HG03432 (cell line): ENCODE measurements at regions not wholly inside any gene's neighbourhood (a gene's known extent, or its start where the extent isn't known, plus 50 kb on each side); places are given as distances from the start of the nearest gene placed in this dataset.
"Not testable (repeated sequence)": the region's sequence is repeated elsewhere in the genome, so short reads cannot be mapped to it uniquely, and the experiment has no call there.

Experiments
- ATAC-seq: cut with Tn5 transposase; IDR thresholded peaks from one replicate; pipeline ENCODE4 v1.9.1; 2021; ENCODE audit warnings: mild to moderate bottlenecking, moderate library complexity; ENCODE audit not compliant: unreplicated experiment

DNA sequence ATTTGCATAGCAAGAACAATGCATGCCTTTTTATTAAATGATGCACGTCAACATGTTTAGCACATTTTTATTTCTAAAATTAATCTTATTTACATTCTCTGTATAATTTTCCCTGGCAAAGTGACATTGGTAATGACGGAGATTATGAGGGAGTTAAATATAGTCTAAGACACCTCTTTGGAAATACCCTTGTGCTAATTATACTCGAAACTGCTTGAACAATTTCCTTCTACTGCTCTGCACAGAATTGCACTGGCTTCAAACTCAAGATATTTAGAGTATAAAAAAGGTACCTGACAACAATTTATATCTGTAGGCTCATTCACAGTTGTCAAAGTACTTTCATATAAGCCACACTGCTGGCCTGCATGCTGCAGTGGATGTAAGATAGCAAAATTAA is 602.7 kb downstream of the NXPH1 start:
- no peak for ATAC-seq

DNA sequence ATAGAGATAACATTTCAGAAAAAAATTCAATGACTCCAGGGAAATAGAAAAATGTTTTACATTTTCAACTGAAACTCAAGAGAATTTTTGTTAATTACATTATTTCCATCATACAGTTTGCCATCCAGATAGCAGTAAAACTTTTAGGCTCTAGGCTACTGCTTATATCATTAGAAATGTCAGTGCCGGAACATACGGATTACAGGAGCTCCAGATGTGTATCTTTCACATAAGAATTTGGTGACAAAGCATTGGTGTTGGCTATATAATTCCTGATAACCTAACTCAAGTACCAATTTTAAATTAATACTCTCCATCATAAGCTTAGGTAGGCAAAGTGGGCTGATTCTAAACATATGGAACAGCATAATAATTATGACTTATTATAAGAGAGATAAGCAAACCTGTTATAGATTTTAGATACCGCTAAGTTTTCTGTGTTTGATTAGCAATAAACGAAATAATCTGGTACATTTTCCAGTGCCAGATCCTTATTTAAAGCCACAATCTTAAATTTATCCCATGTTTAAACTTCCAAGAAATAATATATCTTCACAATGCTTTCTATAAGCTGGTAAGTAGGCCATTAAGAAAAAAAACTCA is 637.9 kb downstream of the NXPH1 start:
- ATAC-seq = no peak

DNA sequence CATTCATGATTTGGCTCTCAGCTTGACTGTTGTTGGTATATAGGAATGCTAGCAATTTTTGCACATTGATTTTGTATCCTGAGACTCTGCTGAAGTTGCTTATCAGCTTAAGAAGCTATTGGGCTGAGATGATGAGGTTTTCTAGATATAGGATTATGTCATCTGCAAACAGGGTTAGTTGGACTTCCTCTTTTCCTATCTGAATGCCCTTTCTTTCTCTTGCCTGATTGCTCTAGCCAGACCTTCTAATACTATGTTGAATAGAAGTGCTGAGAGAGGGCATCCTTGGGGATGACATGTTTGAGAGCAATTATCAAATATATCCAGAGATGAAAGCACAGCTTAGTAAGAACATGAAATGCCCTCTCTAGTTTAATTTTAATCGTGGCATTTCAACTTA is 642.4 kb downstream of the NXPH1 start:
- ATAC-seq = not testable (repeated sequence)

DNA sequence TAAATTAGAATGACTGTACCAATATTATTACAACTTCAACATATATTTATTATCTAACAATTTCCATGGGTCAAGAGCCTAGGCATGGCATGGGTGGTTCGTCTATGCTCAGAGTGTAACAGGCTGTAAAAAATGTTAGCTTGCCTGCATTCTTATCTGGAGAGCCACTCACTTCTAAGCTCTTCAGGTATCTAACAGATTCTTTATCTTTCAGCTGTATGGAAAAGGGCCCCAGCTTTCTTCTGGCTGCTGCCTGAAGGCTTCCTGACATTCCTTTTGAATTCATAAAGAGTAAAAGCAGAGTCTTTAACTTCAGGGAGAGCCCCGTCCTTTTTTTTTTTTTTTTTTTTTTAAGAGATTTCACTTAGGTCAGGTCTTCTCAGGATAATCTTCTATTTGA is 648.8 kb downstream of the NXPH1 start:
- no peak for ATAC-seq

DNA sequence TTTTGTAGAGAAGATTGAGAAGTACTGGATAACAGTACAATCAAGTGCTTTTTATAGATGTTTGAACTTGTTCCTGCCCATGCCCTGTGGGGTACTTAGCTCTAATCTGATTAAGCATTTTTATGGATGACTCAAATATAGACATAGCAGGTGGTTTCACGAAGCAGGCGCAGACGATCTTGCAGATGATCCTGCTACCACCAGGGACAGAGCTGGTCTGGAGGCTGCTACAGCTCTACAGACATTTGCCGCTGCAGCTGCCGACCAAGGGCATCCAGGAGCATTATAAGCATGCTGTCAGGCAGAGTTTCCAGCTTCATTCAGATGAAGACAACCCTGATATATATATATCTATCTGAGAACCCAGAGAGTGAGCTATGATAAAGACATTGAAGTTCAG is 650.4 kb downstream of the NXPH1 start:
- ATAC-seq = no peak

DNA sequence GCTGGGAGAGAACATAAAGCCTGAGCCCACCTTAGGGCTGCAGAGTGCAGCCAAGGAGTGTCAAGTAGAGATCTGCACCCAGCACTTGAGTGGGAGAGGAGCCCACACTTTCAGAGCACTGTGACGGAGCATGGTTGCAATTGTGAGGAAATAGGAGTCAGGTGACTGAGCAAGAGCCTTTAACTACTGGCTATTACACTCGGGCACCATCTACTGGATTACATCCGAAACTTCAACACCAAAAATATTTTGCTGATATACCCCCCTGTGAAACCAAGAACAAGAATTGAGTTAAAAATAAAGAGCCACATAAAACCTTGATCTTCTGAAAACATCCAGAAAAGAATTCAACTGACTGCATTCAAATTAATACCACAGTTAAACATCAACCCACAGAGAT is 657.9 kb downstream of the NXPH1 start:
- ATAC-seq = peak; percentile 82

DNA sequence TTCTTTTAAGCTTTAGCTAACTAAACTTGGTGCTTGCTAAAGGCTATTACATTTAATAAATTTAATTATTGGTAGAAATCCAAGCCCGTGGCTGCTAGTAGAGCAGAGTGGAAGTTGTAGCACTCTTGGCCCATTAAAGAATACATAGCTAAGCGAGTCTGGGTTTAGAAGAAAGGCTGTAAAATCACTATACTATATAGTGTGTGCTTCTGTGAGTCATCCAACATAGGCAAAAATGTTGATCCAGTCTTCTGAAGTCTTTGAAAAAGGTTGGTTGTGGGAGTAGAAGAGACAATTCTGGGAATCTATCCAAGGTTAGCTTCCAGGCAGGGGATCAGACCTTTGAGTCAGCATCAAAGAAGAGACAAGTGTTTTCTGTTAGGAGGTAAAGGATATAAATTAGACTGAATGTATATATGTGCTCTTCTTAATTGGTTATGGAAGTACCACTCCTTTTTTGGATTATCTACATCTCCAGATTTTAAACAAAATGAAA is 664.2 kb downstream of the NXPH1 start:
- ATAC-seq = no peak

DNA sequence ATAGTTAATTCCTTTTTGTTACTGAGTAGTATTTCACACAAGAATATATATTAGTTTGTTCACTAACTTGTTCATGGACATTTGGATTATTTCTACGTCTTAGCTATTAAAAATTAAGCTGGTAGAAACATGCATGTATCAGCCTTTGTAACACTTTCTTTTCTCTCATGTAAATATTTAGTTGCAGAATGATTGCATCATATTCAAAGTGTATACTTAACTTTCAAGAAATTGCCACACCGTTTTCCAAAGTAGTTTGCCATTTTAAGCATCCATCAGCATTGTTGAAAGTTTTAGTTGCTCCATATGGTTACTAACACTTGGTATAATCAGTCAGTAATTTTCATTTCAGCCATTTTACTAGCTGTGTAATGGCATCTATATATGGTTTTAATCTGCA is 666.9 kb downstream of the NXPH1 start:
- ATAC-seq = no peak

DNA sequence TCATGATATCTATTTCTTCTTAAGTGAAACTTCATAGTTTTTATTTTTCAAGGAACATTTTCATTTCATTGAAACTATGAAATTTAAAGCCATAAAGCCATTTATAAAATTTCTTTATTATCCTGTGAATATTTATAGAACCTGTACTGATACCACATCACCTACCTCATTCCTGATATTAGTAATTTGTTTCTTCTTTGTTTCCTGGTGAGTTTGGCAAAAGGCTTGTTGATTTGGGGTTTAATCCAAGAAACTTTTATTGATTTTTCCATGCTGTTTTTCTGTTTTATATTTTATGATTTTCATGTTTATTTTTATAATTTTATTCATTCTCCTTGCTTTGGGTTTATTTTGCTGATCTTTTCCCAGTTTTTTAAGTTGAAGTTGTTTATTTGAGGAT is 669.4 kb downstream of the NXPH1 start:
- no peak for ATAC-seq

DNA sequence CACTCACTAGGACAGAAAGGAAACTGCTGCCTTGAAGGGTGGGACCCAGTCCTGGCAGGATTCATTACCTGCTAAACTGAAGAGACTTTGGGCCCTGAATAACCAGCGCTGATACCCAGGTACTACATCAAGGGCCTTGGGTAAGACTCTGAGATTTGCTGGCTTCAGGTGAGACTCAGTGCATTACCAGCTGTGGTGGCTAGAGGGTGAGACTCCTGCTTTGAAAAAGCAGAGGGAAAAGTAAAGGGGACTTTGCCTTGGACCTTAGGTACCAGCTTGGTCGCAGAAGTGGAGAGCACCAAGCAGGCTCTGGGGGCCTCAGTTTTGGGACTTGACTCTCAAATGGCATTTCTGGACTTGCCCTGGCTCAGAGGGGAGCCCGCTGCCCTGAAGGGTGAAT is 673.3 kb downstream of the NXPH1 start:
- no peak for ATAC-seq

DNA sequence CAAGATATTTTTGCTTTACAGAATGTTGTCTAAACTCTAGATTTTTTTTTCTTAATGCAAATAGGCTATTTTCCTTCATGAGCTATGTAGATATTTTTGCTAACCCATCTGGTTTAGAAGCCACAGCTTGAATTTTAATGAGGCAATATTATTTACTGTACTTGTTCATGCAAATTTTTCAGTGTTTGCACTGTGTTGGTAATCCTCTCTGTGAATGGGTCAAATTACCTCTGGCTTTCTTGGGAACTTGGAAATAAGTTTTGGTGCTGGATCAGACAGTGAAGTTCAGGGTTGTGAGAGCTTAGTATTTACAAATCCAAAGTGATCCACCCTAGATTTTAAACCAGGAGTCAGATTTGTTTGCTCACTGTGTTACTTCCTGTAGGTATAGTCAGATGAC is 686.9 kb downstream of the NXPH1 start:
- ATAC-seq = no peak

DNA sequence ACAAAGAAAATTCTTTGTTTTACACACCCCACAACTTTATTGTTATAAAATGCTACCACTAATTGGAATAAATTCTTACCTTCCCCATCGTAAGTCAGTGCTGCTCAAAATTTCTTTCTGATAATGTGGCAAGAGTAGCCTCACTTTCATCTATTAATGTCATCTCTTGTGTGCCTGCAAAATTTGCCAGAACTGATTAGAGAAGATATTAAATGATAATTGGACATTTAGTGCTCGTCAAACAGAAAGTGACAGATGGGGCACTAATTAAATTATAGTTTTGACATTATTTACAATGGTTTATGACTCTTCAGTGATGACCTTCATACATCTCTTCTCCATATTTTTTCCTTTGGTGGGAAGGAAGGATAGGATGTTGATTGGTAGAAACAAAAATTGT is 690.9 kb downstream of the NXPH1 start:
- ATAC-seq = no peak

DNA sequence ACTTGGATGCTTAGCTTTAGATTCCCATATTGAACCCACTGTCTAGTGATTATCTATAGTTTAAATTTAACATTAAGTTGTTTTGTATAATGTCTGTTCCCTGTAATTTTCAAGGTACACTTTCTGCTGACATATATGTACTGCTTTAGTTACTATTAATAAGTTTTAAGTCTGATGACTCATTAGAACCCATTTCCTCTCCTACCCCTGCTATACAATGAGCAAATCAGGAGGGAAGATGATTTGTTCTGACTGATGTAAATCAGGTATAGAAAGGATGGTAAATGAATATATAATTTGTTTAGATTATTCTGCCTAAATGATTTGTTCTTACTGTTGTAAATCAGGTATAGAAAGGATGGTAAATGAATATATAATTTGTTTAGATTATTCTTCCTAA is 691.8 kb downstream of the NXPH1 start:
- no peak for ATAC-seq

DNA sequence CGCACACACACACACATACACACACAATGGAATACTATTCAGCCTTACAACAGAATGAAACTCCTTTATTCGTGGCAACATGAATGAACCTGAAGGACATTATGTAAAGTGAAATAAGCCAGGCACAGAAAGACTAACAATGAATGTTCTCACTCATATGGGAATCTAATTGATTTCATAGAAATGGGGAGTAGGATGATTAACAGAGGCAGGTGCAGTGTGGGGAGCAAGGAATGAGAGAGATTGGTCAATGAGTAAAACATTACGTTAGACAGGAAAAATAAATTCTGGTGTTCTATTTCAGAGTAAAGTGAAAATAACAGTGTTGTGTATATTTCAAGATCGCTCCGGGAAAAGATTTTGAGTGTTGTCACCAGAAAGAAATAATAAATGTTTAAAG is 694.5 kb downstream of the NXPH1 start:
- ATAC-seq = no peak

DNA sequence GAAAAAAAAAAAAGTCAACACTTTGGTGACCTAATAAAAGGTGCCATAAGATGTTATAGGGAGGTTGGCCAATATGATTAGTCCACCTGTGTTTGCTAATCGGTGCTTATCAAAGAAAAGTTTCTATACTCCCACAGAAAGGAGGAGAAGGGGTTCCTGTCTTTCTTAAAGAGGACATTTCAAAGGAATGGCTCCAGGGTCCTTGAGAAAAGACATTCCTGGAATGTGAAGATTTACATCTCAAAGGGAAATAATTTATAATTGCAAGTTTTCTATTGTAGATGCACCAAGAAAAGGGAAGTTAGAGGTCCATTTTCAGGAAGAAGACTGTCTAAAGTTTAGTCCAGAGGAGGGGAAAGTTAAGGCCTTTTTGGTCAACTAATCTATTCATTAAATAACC is 715.3 kb downstream of the NXPH1 start:
- ATAC-seq = no peak

DNA sequence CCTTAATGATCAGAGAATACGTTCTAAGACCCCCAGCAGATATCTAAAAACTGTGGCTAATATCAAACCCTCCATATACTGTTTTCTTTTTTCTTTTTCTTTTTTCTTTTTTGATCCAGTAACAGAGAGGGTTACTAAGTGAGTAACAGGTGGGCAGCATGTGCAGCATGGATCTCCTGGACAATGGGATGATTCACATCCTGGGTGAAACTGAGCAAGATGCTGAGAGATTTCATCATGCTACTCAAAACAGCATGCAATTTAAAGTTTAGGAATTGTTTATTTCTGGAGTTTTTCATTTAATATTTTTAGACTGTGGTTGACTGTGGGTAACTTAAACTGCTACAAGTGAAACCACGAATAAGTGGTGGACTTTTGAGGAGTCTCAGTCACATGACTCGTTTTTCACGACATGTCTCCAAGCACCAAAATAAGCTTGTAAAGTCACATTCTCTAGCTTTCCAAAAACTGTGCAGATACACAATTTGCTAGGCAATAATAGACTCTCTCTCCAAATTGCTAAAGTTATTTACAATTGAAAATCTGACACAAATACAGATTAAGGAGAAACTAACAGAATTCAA is 716.2 kb downstream of the NXPH1 start:
- no peak for ATAC-seq

DNA sequence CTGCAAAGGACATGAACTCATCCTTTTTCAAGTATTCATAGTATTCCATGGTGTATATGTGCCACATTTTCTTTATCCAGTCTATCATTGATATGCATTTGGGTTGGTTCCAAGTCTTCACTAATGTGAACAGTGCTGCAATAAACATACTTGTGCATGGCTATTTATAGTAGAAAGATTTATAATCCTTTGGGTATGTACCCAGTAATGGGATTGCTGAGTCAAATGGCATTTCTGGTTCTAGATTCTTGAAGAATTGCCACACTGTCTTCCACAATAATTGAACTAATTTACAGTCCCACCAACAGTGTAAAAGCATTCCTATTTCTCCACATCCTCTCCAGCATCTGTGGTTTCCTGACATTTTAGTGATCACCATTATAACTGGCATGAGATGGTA is 730.3 kb downstream of the NXPH1 start:
- not testable (repeated sequence) for ATAC-seq

DNA sequence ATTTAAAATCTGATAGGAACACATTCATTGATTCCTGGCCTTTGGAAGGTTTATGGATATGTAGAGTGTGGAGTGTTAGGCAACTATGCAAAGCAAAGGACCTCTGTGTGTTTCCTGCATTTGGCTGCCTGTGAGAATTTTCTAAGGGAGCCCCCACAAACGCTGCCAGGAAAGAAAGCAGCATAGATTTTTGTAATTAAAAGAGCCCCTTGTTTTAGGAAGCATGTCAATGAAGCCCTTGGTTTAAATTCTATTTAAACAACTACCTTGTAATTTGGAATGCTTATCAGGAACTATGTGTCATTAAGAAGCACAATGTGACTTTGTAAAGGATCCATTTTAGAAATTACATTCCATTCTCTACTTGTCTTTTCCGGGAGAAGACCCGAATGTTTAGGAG is 742.5 kb downstream of the NXPH1 start:
- no peak for ATAC-seq

DNA sequence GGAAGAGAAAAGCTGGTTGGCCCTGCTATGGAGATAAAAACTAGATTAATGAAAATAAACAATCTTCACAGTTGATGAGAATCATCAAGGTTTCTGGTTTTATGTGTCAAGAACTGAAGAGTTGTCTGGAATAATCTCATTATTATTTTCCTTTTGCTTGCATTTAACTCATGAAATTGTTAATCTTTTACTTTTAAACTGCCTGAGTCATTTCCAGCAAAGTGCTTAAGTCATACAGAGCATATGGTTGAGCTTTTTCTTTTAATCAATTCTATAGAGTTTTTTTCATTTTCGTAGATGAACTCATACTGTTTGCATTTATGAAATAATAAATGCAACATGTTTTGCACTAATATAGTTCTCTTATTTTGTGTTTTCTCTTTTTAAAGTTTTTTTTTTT is 747.9 kb downstream of the NXPH1 start:
- no peak for ATAC-seq

DNA sequence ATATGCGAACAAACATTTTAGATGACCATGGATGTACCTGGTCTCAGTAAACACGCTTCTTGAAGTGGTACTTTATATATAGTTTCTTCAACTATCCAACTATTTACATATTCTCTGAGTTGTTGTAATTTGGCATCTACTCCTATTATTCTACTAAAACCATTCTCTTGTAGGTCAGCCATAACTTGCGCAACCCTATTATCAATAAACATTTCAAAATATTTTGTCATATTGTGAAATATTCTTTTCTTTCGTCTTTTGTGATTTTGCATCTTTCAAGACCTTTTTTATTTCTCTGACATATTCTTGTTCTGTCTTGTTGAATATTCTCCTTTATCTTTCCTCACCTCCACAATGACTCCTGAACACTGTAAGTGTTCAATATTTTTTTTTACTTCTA is 753.3 kb downstream of the NXPH1 start:
- no peak for ATAC-seq

DNA sequence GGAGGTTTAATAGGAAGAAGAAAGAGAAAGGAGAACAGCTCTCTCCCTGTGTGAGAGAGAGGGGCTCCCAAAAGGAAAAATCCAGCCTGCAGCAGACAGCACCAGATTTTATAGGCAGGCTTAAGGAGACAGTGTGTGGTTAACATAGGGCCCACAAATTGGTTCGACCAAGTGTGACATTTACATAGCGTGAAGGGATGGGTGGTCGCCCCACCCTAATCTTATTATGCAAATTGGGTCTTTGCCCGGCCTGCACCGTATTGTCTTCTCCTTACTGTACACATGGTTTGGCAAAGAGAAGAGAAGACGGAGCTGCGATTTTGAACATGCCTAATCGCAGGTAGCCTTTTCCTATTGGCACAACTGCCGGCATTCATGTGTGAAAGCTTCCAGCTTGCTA is 756.3 kb downstream of the NXPH1 start:
- ATAC-seq = no peak

DNA sequence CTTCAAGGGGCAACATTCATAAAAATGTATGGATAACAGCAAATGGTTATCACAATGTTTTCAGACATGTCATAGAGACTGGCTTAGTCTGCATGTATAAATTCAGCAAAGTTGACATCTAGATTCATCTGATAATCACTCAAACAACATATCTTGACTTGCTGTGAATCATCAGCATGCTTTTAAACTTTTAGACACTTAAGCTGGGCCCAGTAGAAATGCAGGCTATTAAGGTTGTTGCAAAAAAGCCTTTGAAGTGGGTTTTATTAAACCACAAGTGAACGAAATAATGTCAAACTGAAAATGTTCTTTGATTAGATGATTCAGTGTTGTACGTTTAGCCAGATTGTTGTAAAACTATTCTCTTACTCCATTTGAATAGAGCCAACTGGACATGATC is 759.6 kb downstream of the NXPH1 start:
- no peak for ATAC-seq

DNA sequence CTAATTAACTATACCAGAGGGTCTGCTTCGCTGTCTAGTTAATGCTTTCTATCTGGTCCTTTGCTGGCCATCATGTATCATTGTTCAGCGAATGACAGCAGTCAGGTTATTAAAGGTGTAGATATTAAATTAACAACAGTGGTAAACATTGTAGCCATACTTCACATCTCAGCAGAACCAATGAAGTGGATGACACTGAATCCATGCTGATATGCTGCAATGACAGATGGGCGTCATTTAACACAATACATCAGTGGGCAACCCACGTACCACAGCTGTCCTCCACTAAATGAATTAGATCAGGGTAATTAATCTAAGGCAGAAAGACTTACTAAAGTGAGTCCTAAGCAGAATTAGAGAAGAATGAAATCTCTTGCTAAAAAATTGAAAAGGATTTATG is 767.2 kb downstream of the NXPH1 start:
- ATAC-seq = no peak
